HepG2 (cell line): ENCODE measurements at regions not wholly inside any gene's neighbourhood (a gene's known extent, or its start where the extent isn't known, plus 50 kb on each side); places are given as distances from the start of the nearest gene placed in this dataset.
A peak's percentile ranks its signal among the peaks of the same experiment; 100 is the strongest.

Experiments used
- AFF4 ChIP-seq: sonication (generic); formaldehyde crosslinking; IDR thresholded peaks from 2 replicates; pipeline ENCODE4 v1.4.0; 2020; ENCODE audit warnings: missing genetic modification reagents
- ARHGAP35 ChIP-seq: sonication (generic); formaldehyde crosslinking; IDR thresholded peaks from 2 replicates; pipeline ENCODE4 v1.9.0; 2022; ENCODE audit warnings: mild to moderate bottlenecking, inconsistent platforms, moderate library complexity, missing genetic modification reagents, borderline replicate concordance
- BRD4 ChIP-seq: sonication (generic); formaldehyde crosslinking; IDR thresholded peaks from 2 replicates; pipeline ENCODE4 v1.4.0; 2020; ENCODE audit warnings: missing genetic modification reagents
- KDM1A ChIP-seq: IDR thresholded peaks from 2 replicates; pipeline ENCODE4 v1.6.1; 2016; ENCODE audit warnings: missing compliant biosample characterization
- ONECUT2 ChIP-seq: sonication (generic); formaldehyde crosslinking; IDR thresholded peaks from 2 replicates; pipeline ENCODE4 v1.4.0; 2020; ENCODE audit warnings: missing genetic modification reagents
- PBX2 ChIP-seq: IDR thresholded peaks from 2 replicates; pipeline ENCODE4 v1.6.1; 2016; ENCODE audit warnings: control low read depth
- PHF21A ChIP-seq: sonication (generic); formaldehyde crosslinking; IDR thresholded peaks from 2 replicates; pipeline ENCODE4 v1.5.0; 2020; ENCODE audit warnings: mild to moderate bottlenecking, missing genetic modification reagents
- REST ChIP-seq, 2 experiments: IDR thresholded peaks; 2 replicates each; pipeline ENCODE4 v1.6.1; 2011 to 2012; ENCODE audit warnings: low read length in 2 of 2, borderline replicate concordance in 1 of 2, low read depth in 1 of 2, mild to moderate bottlenecking in 1 of 2, moderate library complexity in 1 of 2
- TIGD3 ChIP-seq: sonication (generic); formaldehyde crosslinking; IDR thresholded peaks from 2 replicates; pipeline ENCODE4 v1.5.1; 2020; ENCODE audit warnings: mild to moderate bottlenecking, missing genetic modification reagents, borderline replicate concordance
- ZFP36L1 ChIP-seq: sonication (generic); formaldehyde crosslinking; IDR thresholded peaks from 2 replicates; pipeline ENCODE4 v1.8.0; 2022; ENCODE audit warnings: mild to moderate bottlenecking, missing genetic modification reagents, moderate library complexity
- ZNF121 ChIP-seq: sonication (generic); formaldehyde crosslinking; IDR thresholded peaks from 2 replicates; pipeline ENCODE4 v1.5.0; 2020; ENCODE audit warnings: mild to moderate bottlenecking, missing genetic modification reagents
- ZNF124 ChIP-seq: sonication (generic); formaldehyde crosslinking; IDR thresholded peaks from 2 replicates; pipeline ENCODE4 v1.4.0; 2020; ENCODE audit warnings: missing genetic modification reagents
- ZNF138 ChIP-seq: sonication (generic); formaldehyde crosslinking; IDR thresholded peaks from 2 replicates; pipeline ENCODE4 v1.5.0; 2020; ENCODE audit warnings: mild to moderate bottlenecking, low read depth, missing genetic modification reagents
- ZNF329 ChIP-seq: sonication (generic); formaldehyde crosslinking; IDR thresholded peaks from 2 replicates; pipeline ENCODE4 v1.9.0; 2021; ENCODE audit warnings: low read depth, mild to moderate bottlenecking, missing genetic modification reagents
- ZNF441 ChIP-seq: sonication (generic); formaldehyde crosslinking; IDR thresholded peaks from 2 replicates; pipeline ENCODE4 v1.7.0; 2021; ENCODE audit warnings: missing genetic modification reagents, borderline replicate concordance
- ZNF615 ChIP-seq: sonication (generic); formaldehyde crosslinking; IDR thresholded peaks from 2 replicates; pipeline ENCODE4 v1.5.0; 2020; ENCODE audit warnings: mild to moderate bottlenecking, missing genetic modification reagents, borderline replicate concordance
- ZNF674 ChIP-seq: sonication (generic); formaldehyde crosslinking; IDR thresholded peaks from 2 replicates; pipeline ENCODE4 v1.5.0; 2020; ENCODE audit warnings: low read depth, mild to moderate bottlenecking, missing genetic modification reagents
- ZNF768 ChIP-seq: sonication (generic); formaldehyde crosslinking; IDR thresholded peaks from 2 replicates; pipeline ENCODE4 v1.4.0; 2020; ENCODE audit warnings: missing genetic modification reagents
- ZNF775 ChIP-seq: sonication (generic); formaldehyde crosslinking; IDR thresholded peaks from 2 replicates; pipeline ENCODE4 v1.4.0; 2020; ENCODE audit warnings: missing genetic modification reagents, mild to moderate bottlenecking, moderate library complexity, borderline replicate concordance
- ZNF788 ChIP-seq: sonication (generic); formaldehyde crosslinking; IDR thresholded peaks from 2 replicates; pipeline ENCODE4 v1.5.0; 2020; ENCODE audit warnings: mild to moderate bottlenecking, missing genetic modification reagents, borderline replicate concordance
- ZNF879 ChIP-seq: sonication (generic); formaldehyde crosslinking; IDR thresholded peaks from 2 replicates; pipeline ENCODE4 v1.8.1; 2023; ENCODE audit warnings: missing genetic modification reagents

GRCh38 chr6:26158076-26158580, 70.9 kb downstream of the HFE start (continued):
- TF ChIP-seq PBX2 (CRISPR knock-in tag) = no peak
- TF ChIP-seq ZNF124 = peak; percentile 61; the same call in 1 of the 2 replicates
- peak; percentile 75; the same call in 1 of the 2 replicates for TF ChIP-seq ZNF441 (CRISPR knock-in tag)
- no peak for TF ChIP-seq ZNF329
- peak; percentile 59; the same call in 1 of the 2 replicates for TF ChIP-seq ZNF788 (CRISPR knock-in tag)
- TF ChIP-seq ZNF615 (CRISPR knock-in tag) = no peak
- TF ChIP-seq TIGD3 (CRISPR knock-in tag) = peak; percentile 72; the same call in 1 of the 2 replicates
- TF ChIP-seq AFF4 (CRISPR knock-in tag) = peak; percentile 94
- TF ChIP-seq ZNF768 (CRISPR knock-in tag) = peak; percentile 66
- TF ChIP-seq REST (IDR thresholded peaks at IDR 0.05; ENCODE audit: borderline replicate concordance in 1 of 2, low read depth in 1 of 2, low read length in 2 of 2) = peak in 1 of 2 experiments; percentile 69; a peak in 2 of 4 replicates
- no peak for TF ChIP-seq KDM1A
- TF ChIP-seq ZNF879 (CRISPR knock-in tag) = no peak
- no peak; the same call in 1 of the 2 replicates for TF ChIP-seq ZNF674
- peak; percentile 50; the same call in 1 of the 2 replicates for TF ChIP-seq ZNF121
- peak; percentile 58 for TF ChIP-seq ONECUT2 (CRISPR knock-in tag)
- TF ChIP-seq PHF21A (CRISPR knock-in tag) = peak; percentile 75
- TF ChIP-seq ZNF138 = no peak
- TF ChIP-seq ZFP36L1 (CRISPR knock-in tag) = no peak
- TF ChIP-seq BRD4 (CRISPR knock-in tag) = peak; percentile 75; the same call in 1 of the 2 replicates
- peak; percentile 90 for TF ChIP-seq ARHGAP35 (CRISPR knock-in tag)
- no peak for TF ChIP-seq ZNF775
